GM23338 (cell line): ENCODE measurements at regions not wholly inside any gene's neighbourhood (a gene's known extent, or its start where the extent isn't known, plus 50 kb on each side); places are given as distances from the start of the nearest gene placed in this dataset.

Experiments used
- ATAC-seq: fragments of 200-7000 bp; cut with Tn5 transposase; 3 replicates; pipeline ENCODE4 v1.9.1; 2020
- DNase-seq: peaks from one replicate; pipeline ENCODE4 v3.0.0-alpha.2; 2015; ENCODE audit warnings: low spot score
- H2AFZ ChIP-seq: fragments of 200-600 bp; sonication (generic); 2 replicates; pipeline ENCODE4 v1.8.0; 2016; ENCODE audit warnings: antibody characterized with exemption, mild to moderate bottlenecking, moderate library complexity
- H3F3A ChIP-seq: fragments of 200-600 bp; sonication (generic); replicated peaks from 2 replicates; pipeline ENCODE4 v1.8.0; 2017; ENCODE audit warnings: antibody characterized with exemption, mixed run types, low read depth
- H3K27ac ChIP-seq: fragments of 200-600 bp; sonication (generic); 2 replicates; pipeline ENCODE4 v1.6.1; 2016; ENCODE audit warnings: low read depth
- H3K27me3 ChIP-seq: fragments of 200-600 bp; sonication (generic); 2 replicates; pipeline ENCODE4 v1.8.0; 2016; ENCODE audit warnings: mild to moderate bottlenecking, mixed run types, moderate library complexity; ENCODE audit not compliant: insufficient read depth
- H3K36me3 ChIP-seq: fragments of 200-600 bp; sonication (generic); 2 replicates; pipeline ENCODE4 v1.8.0; 2016; ENCODE audit warnings: mild to moderate bottlenecking; ENCODE audit not compliant: insufficient read depth
- H3K4me1 ChIP-seq: fragments of 200-600 bp; sonication (generic); 2 replicates; pipeline ENCODE4 v1.8.0; 2016; ENCODE audit warnings: mild to moderate bottlenecking, moderate library complexity; ENCODE audit not compliant: insufficient read depth
- H3K4me2 ChIP-seq: fragments of 200-600 bp; sonication (generic); 2 replicates; pipeline ENCODE4 v1.7.1; 2017; ENCODE audit warnings: mixed run types
- H3K4me3 ChIP-seq: fragments of 200-600 bp; sonication (generic); 2 replicates; pipeline ENCODE4 v1.6.1; 2016; ENCODE audit warnings: mixed run types
- H3K79me2 ChIP-seq: fragments of 200-600 bp; sonication (generic); replicated peaks from 2 replicates; pipeline ENCODE4 v1.8.0; 2017; ENCODE audit warnings: mild to moderate bottlenecking; ENCODE audit not compliant: insufficient read depth
- H3K9me2 ChIP-seq: fragments of 200-600 bp; sonication (generic); 2 replicates; pipeline ENCODE4 v1.8.0; 2017; ENCODE audit not compliant: insufficient read depth
- H4K20me1 ChIP-seq: fragments of 200-600 bp; sonication (generic); replicated peaks from 2 replicates; pipeline ENCODE4 v1.8.0; 2017; ENCODE audit warnings: mild to moderate bottlenecking; ENCODE audit not compliant: insufficient read depth
- H3K27ac Mint-ChIP-seq: 2 replicates; pipeline ENCODE4 v1.8.0; 2020; ENCODE audit warnings: inconsistent platforms, mild to moderate bottlenecking, moderate library complexity, mixed read lengths
- H3K27me3 Mint-ChIP-seq: 3 replicates; pipeline ENCODE4 v1.8.0; 2022; ENCODE audit warnings: low read depth, mild to moderate bottlenecking, moderate library complexity, mixed read lengths, inconsistent platforms; ENCODE audit not compliant: insufficient read depth, poor library complexity
- H3K36me3 Mint-ChIP-seq: 3 replicates; pipeline ENCODE4 v1.8.0; 2021; ENCODE audit warnings: low read depth, mild to moderate bottlenecking, inconsistent platforms, moderate library complexity, mixed read lengths
- H3K4me1 Mint-ChIP-seq: 3 replicates; pipeline ENCODE4 v1.8.0; 2020; ENCODE audit warnings: mild to moderate bottlenecking, inconsistent platforms, mixed read lengths
- H3K4me3 Mint-ChIP-seq: 3 replicates; pipeline ENCODE4 v1.8.0; 2021; ENCODE audit warnings: moderate library complexity, mild to moderate bottlenecking, inconsistent platforms, mixed read lengths
- H3K9me3 Mint-ChIP-seq: 3 replicates; pipeline ENCODE4 v1.8.0; 2020; ENCODE audit warnings: moderate library complexity, mild to moderate bottlenecking, inconsistent platforms, mixed read lengths
- CREB1 ChIP-seq: fragments of 250-450 bp; sonication (Bioruptor Pico); IDR thresholded peaks from 2 replicates; pipeline ENCODE4 v1.5.0; 2020; ENCODE audit warnings: low read depth, mild to moderate bottlenecking, moderate library complexity
- CTCF ChIP-seq, 2 experiments: fragments of 200-600 bp in 1 of 2; sonication (generic) in 1 of 2; conservative IDR thresholded peaks; 2 replicates each; pipeline versions ENCODE4 v1.5.1 to v1.6.1; 2016 to 2017; ENCODE audit warnings: antibody characterized with exemption in 2 of 2, low read depth in 2 of 2, mild to moderate bottlenecking in 2 of 2, moderate library complexity in 1 of 2
- ETS1 ChIP-seq: IDR thresholded peaks from 2 replicates; pipeline ENCODE4 v1.6.1; 2016; ENCODE audit warnings: antibody characterized with exemption
- EZH2 ChIP-seq: fragments of 200-600 bp; sonication (generic); IDR thresholded peaks from one replicate; pipeline ENCODE4 v1.8.0; 2017; ENCODE audit warnings: antibody characterized with exemption, mild to moderate bottlenecking, low read depth; ENCODE audit not compliant: unreplicated experiment
- NANOG ChIP-seq: IDR thresholded peaks from 2 replicates; pipeline ENCODE4 v1.6.1; 2016; ENCODE audit warnings: antibody characterized with exemption, borderline replicate concordance
- POLR2AphosphoS5 ChIP-seq: IDR thresholded peaks from 2 replicates; pipeline ENCODE4 v1.6.1; 2016; ENCODE audit warnings: antibody characterized with exemption, low read depth
- STAT1 ChIP-seq: IDR thresholded peaks from one replicate; pipeline ENCODE4 v1.6.1; 2016; ENCODE audit warnings: antibody characterized with exemption; ENCODE audit not compliant: unreplicated experiment
- ZNF114 ChIP-seq: fragments of 250-450 bp; sonication (Bioruptor Pico); IDR thresholded peaks from 2 replicates; pipeline ENCODE4 v1.5.0; 2020; ENCODE audit warnings: mild to moderate bottlenecking, moderate library complexity
- ZNF331 ChIP-seq: fragments of 250-450 bp; sonication (Bioruptor Pico); IDR thresholded peaks from 2 replicates; pipeline ENCODE4 v1.5.0; 2020; ENCODE audit warnings: low read depth, mild to moderate bottlenecking, moderate library complexity
- ZNF462 ChIP-seq: fragments of 250-450 bp; sonication (Bioruptor Pico); IDR thresholded peaks from 2 replicates; pipeline ENCODE4 v1.5.0; 2020; ENCODE audit warnings: mild to moderate bottlenecking, moderate library complexity

GRCh38 chr1:36620142-36620541 is 137.4 kb upstream of the CSF3R start:
- Histone ChIP-seq H3K9me2 (no peaks in the 10 kb centered on the region), H3F3A (no peaks in the 10 kb centered on the region), H3K4me3 (no peak overlapping the region), H3K4me1 (peaks cover 11% of the 10 kb centered on the region), H3K27me3 (no peaks in the 10 kb centered on the region), H3K79me2 (no peaks in the 10 kb centered on the region), H4K20me1 (no peaks in the 10 kb centered on the region), H3K36me3 (no peaks in the 10 kb centered on the region), H3K4me2 (no peak overlapping the region), H3K27ac (no peak overlapping the region), H2AFZ (no peak overlapping the region)
- Mint-ChIP-seq H3K36me3 (peaks cover 12% of the 10 kb centered on the region; the same call in 2 of the 3 replicates), H3K4me3 (no peak overlapping the region), H3K27ac (no peak overlapping the region), H3K9me3 (peaks cover 31% of the 10 kb centered on the region), H3K4me1 (peaks cover 13% of the 10 kb centered on the region), H3K27me3 (peaks cover 2% of the 10 kb centered on the region)
- ATAC-seq (no peak), DNase-seq (no peak)
- no peak for TF ChIP-seq STAT1
- TF ChIP-seq ETS1, result no peak
- TF ChIP-seq ZNF114 (CRISPR knock-in tag), result no peak
- no peak for TF ChIP-seq CTCF (conservative IDR thresholded peaks at IDR 0.05; ENCODE audit: low read depth in 2 of 2)
- TF ChIP-seq CREB1, result no peak
- TF ChIP-seq POLR2AphosphoS5, result no peak
- TF ChIP-seq EZH2, result no peak
- no peak for TF ChIP-seq ZNF462 (CRISPR knock-in tag)
- no peak for TF ChIP-seq NANOG
- TF ChIP-seq ZNF331 (CRISPR knock-in tag), result no peak
